Endothelial cell of umbilical vein (primary cell): ENCODE measurements at regions not wholly inside any gene's neighbourhood (a gene's known extent, or its start where the extent isn't known, plus 50 kb on each side); places are given as distances from the start of the nearest gene placed in this dataset.

ENCODE experiments used
- BruUV-seq: library from RNA; stranded (reverse); fragments of 400-500 nt; replicated peaks from 2 replicates; lab custom pipeline; 2021; lab: Mats Ljungman, UMichigan
- CTCF ChIA-PET: fragments of 300-600, 350-600 bp; sonication (Branson Sonifier 250); formaldehyde crosslinking; loops from one replicate; lab custom pipeline; 2021; ENCODE audit warnings: antibody characterized with exemption, inconsistent platforms; lab: Charles Lee
- POLR2A ChIA-PET: fragments of 300-600, 350-600 bp; sonication (Branson Sonifier 250); formaldehyde crosslinking; loops from one replicate; lab custom pipeline; 2021; ENCODE audit warnings: antibody characterized with exemption, inconsistent platforms; lab: Charles Lee
- DNase-seq: peaks from one replicate; pipeline ENCODE4 v3.0.0-alpha.2; 2011; ENCODE audit warnings: low read depth, low spot score
- FAIRE-seq: peaks from 2 replicates; lab custom pipeline; 2011; peaks lifted over from hg19 to GRCh38; lab: Jason Lieb, UNC
- H2AFZ ChIP-seq: 2 replicates; pipeline ENCODE4 v1.6.0; 2012; ENCODE audit warnings: low read depth, low read length, control low read depth, inconsistent platforms
- H3K27ac ChIP-seq: 2 replicates; pipeline ENCODE4 v1.5.1; 2011; ENCODE audit warnings: low read depth, mild to moderate bottlenecking, control low read depth, low read length, moderate library complexity; ENCODE audit not compliant: insufficient read depth
- H3K27me3 ChIP-seq, 2 experiments: 2 replicates each; pipeline versions ENCODE4 v1.6.0 to v1.6.1; 2011; ENCODE audit warnings: low read length in 2 of 2, mixed read lengths in 1 of 2; ENCODE audit not compliant: control insufficient read depth in 2 of 2, insufficient read depth in 2 of 2
- H3K36me3 ChIP-seq, 2 experiments: 2 replicates in 1 of 2; 3 replicates in 1 of 2; pipeline ENCODE4 v1.5.1; 2011; ENCODE audit warnings: low read length in 2 of 2, mild to moderate bottlenecking in 1 of 2, moderate library complexity in 1 of 2; ENCODE audit not compliant: control insufficient read depth in 2 of 2, insufficient read depth in 2 of 2; ENCODE audit errors: extremely low read depth in 1 of 2
- H3K4me1 ChIP-seq: 3 replicates; pipeline ENCODE4 v1.5.1; 2011; ENCODE audit warnings: mild to moderate bottlenecking, low read length; ENCODE audit not compliant: control insufficient read depth, insufficient read depth; ENCODE audit errors: extremely low read depth
- H3K4me2 ChIP-seq: 2 replicates; pipeline ENCODE4 v1.6.1; 2011; ENCODE audit warnings: low read length, control low read depth, mixed read lengths; ENCODE audit not compliant: insufficient read depth
- H3K4me3 ChIP-seq, 3 experiments: fragments of 200-600 bp in 1 of 3; sonication (generic), shearing (Covaris generic) in 1 of 3; replicated peaks in 1 of 3; 2 replicates each; pipeline ENCODE4 v1.5.1; 2011 to 2016; ENCODE audit warnings: control low read depth in 3 of 3, low read length in 3 of 3, mild to moderate bottlenecking in 2 of 3, inconsistent platforms in 1 of 3, low read depth in 1 of 3, moderate library complexity in 1 of 3; ENCODE audit not compliant: insufficient read depth in 1 of 3
- H3K79me2 ChIP-seq: 2 replicates; pipeline ENCODE4 v1.6.0; 2012; ENCODE audit warnings: low read length, inconsistent platforms; ENCODE audit not compliant: control insufficient read depth, insufficient read depth
- H3K9ac ChIP-seq: replicated peaks from 2 replicates; pipeline ENCODE3; 2011; ENCODE audit warnings: low read length, control low read depth; ENCODE audit not compliant: insufficient read depth; ENCODE audit errors: extremely low read depth
- H3K9me1 ChIP-seq: replicated peaks from 3 replicates; pipeline ENCODE4 v1.6.0; 2011; ENCODE audit warnings: mild to moderate bottlenecking, low read length; ENCODE audit not compliant: control insufficient read depth, insufficient read depth; ENCODE audit errors: extremely low read depth
- H3K9me3 ChIP-seq: replicated peaks from 2 replicates; pipeline ENCODE4 v1.5.1; 2012; ENCODE audit warnings: low read length, inconsistent platforms; ENCODE audit not compliant: control insufficient read depth, insufficient read depth
- H4K20me1 ChIP-seq: replicated peaks from 2 replicates; pipeline ENCODE3; 2011; ENCODE audit warnings: mild to moderate bottlenecking, low read length; ENCODE audit not compliant: control insufficient read depth, insufficient read depth; ENCODE audit errors: extremely low read depth
- EZH2 ChIP-seq: IDR thresholded peaks from 2 replicates; pipeline ENCODE4 v1.6.1; 2012; ENCODE audit warnings: borderline replicate concordance, low read depth, mild to moderate bottlenecking, moderate library complexity, low read length, inconsistent platforms; ENCODE audit not compliant: severe bottlenecking
- FOS ChIP-seq: IDR thresholded peaks from 2 replicates; pipeline ENCODE4 v1.6.1; 2011; ENCODE audit warnings: mild to moderate bottlenecking, low read length, moderate library complexity, borderline replicate concordance; ENCODE audit not compliant: insufficient read depth
- GATA2 ChIP-seq: IDR thresholded peaks from 2 replicates; pipeline ENCODE4 v1.7.0; 2011; ENCODE audit warnings: low read depth, mild to moderate bottlenecking, moderate library complexity, mixed read lengths, low read length; ENCODE audit not compliant: insufficient read length, insufficient read depth
- JUN ChIP-seq: IDR thresholded peaks from 2 replicates; pipeline ENCODE4 v1.6.1; 2011; ENCODE audit warnings: borderline replicate concordance, low read depth; ENCODE audit not compliant: insufficient read length, insufficient read depth
- MYC ChIP-seq: IDR thresholded peaks from one replicate; pipeline ENCODE4 v1.6.1; 2011; ENCODE audit warnings: mild to moderate bottlenecking, low read depth, low read length
- POLR2A ChIP-seq: IDR thresholded peaks from 2 replicates; pipeline ENCODE4 v1.6.1; 2012; ENCODE audit warnings: low read depth, mild to moderate bottlenecking, control low read depth, low read length
- POLR2AphosphoS5 ChIP-seq: IDR thresholded peaks from 2 replicates; pipeline ENCODE4 v1.6.1; 2012; ENCODE audit warnings: low read depth, mild to moderate bottlenecking, control low read depth, low read length, moderate library complexity; ENCODE audit not compliant: insufficient read depth
- dilution Hi-C: fragments of 300-500 bp; cut with MboI; formaldehyde crosslinking; loops from one replicate; pipeline ENCODE4 v1.15.0; 2019; ENCODE audit warnings: low sequenced_read_pairs; ENCODE audit not compliant: extremely low pct_ligation_motif_present
- intact Hi-C: fragments of 100-400 bp; cut with micrococcal nuclease; formaldehyde crosslinking; loops from one replicate; pipeline ENCODE4 v1.10.0; 2022
- TF ChIP-seq, protein P1 (sequence below): IDR thresholded peaks from 2 replicates; pipeline ENCODE4 v1.6.1; 2011; ENCODE audit not compliant: insufficient read depth, insufficient read length
- TF ChIP-seq, protein P2 (sequence below), 2 donors: IDR thresholded peaks; 1 replicate in 1 of 2; 2 replicates in 1 of 2; pipeline ENCODE4 v1.5.1; 2011; ENCODE audit warnings: low read length in 2 of 2, mild to moderate bottlenecking in 2 of 2, moderate library complexity in 2 of 2, control low read depth in 1 of 2, inconsistent platforms in 1 of 2, low read depth in 1 of 2; ENCODE audit not compliant: insufficient read depth in 1 of 2; ENCODE audit errors: extremely low read depth in 1 of 2

DNA sequence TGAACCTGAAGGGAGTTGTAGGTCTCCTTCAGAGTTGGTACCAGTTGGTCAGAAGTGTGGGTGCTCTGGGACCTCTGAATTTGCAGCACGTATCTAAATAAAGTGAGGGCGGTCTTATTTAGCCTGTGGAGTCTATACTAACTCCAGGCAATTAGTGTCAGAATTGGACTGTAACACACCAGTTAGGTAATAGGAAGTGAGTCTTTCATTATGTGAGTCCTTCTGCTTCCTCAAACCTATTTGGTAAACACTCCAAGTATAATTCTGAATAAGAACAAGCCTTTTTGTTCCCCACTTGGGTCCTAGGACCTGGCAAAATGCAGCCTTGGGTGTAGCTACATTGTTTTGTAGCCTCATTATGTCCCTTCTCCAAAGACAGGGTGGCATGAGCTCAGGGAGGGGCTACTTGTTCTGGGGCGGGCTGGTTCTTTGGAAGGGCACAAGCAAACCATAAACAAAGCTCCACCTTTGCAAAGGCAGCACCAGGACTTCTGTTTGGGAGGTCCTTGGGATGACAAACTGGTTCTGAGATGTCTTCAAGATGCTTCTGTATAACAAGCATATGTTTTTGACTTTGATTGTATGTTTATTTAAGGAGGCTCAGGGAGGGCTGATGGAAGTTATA lies 418.0 kb downstream of the ZNF536 start:
- no peaks in the 10 kb centered on the region for H3K79me2 ChIP-seq
- ChIA-PET POLR2A (no interaction called here), CTCF (no interaction called here)
- no peaks in the 10 kb centered on the region for H3K36me3 ChIP-seq
- DNase-seq (no peak), FAIRE-seq (no peak)
- H4K20me1 ChIP-seq: no peaks in the 10 kb centered on the region
- H3K9me1 ChIP-seq: no peaks in the 10 kb centered on the region
- H3K4me2 ChIP-seq: no peak overlapping the region
- dilution Hi-C loops: no loop called here
- H3K4me3 ChIP-seq: no peak overlapping the region
- TF ChIP-seq EZH2: no peak
- no peak for TF ChIP-seq FOS
- TF ChIP-seq POLR2A: no peak
- no peak for TF ChIP-seq POLR2AphosphoS5
- TF ChIP-seq, protein P1, sequence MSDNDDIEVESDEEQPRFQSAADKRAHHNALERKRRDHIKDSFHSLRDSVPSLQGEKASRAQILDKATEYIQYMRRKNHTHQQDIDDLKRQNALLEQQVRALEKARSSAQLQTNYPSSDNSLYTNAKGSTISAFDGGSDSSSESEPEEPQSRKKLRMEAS: no peak
- TF ChIP-seq, protein P2, sequence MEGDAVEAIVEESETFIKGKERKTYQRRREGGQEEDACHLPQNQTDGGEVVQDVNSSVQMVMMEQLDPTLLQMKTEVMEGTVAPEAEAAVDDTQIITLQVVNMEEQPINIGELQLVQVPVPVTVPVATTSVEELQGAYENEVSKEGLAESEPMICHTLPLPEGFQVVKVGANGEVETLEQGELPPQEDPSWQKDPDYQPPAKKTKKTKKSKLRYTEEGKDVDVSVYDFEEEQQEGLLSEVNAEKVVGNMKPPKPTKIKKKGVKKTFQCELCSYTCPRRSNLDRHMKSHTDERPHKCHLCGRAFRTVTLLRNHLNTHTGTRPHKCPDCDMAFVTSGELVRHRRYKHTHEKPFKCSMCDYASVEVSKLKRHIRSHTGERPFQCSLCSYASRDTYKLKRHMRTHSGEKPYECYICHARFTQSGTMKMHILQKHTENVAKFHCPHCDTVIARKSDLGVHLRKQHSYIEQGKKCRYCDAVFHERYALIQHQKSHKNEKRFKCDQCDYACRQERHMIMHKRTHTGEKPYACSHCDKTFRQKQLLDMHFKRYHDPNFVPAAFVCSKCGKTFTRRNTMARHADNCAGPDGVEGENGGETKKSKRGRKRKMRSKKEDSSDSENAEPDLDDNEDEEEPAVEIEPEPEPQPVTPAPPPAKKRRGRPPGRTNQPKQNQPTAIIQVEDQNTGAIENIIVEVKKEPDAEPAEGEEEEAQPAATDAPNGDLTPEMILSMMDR (IDR thresholded peaks at IDR 0.05; ENCODE audit: extremely low read depth in 1 of 2, insufficient read depth in 1 of 2, low read depth in 1 of 2, low read length in 2 of 2): no peak
- no peak for TF ChIP-seq MYC
- TF ChIP-seq JUN: no peak
- TF ChIP-seq GATA2: no peak
- H3K4me1 ChIP-seq: no peaks in the 10 kb centered on the region
- H3K9me3 ChIP-seq: peaks cover 3% of the 10 kb centered on the region
- H3K27me3 ChIP-seq: no peaks in the 10 kb centered on the region
- intact Hi-C loops: no loop called here
- BruUV-seq: no TSS peak
- H3K27ac ChIP-seq: no peak overlapping the region
- no peak overlapping the region for H3K9ac ChIP-seq
- H2AFZ ChIP-seq: no peak overlapping the region
